ENCODE measurements at regions not wholly inside any gene's neighbourhood (a gene's known extent, or its start where the extent isn't known, plus 50 kb on each side); places are given as distances from the start of the nearest gene placed in this dataset.

GRCh38 chr10:123382491-123382890 lies 228.3 kb downstream of the BUB3 start:
- no peak overlapping the region for H3K4me3 ChIP-seq (ENCODE audit: control insufficient read depth, low read depth, low read length)
- no peak for TF ChIP-seq CTCF (IDR thresholded peaks at IDR 0.05; ENCODE audit: control insufficient read depth, insufficient read depth, low read depth, low read length, missing control alignments)
- DNase-seq (ENCODE audit: low read depth) = no peak

GRCh38 chr10:123385508-123386080 lies 231.4 kb downstream of the BUB3 start:
- DNase-seq (ENCODE audit: low read depth) = no peak
- no peak overlapping the region for H3K4me3 ChIP-seq (ENCODE audit: control insufficient read depth, low read depth, low read length)
- TF ChIP-seq CTCF (IDR thresholded peaks at IDR 0.05; ENCODE audit: control insufficient read depth, insufficient read depth, low read depth, low read length, missing control alignments) = no peak

GRCh38 chr10:123389520-123389919 lies 235.3 kb downstream of the BUB3 start:
- H3K4me3 ChIP-seq (ENCODE audit: control insufficient read depth, low read depth, low read length) = no peak overlapping the region
- no peak for DNase-seq (ENCODE audit: low read depth)
- TF ChIP-seq CTCF (IDR thresholded peaks at IDR 0.05; ENCODE audit: control insufficient read depth, insufficient read depth, low read depth, low read length, missing control alignments) = no peak

GRCh38 chr10:123390332-123390731 lies 236.1 kb downstream of the BUB3 start:
- no peak overlapping the region for H3K4me3 ChIP-seq (ENCODE audit: control insufficient read depth, low read depth, low read length)
- DNase-seq (ENCODE audit: low read depth) = no peak
- no peak for TF ChIP-seq CTCF (IDR thresholded peaks at IDR 0.05; ENCODE audit: control insufficient read depth, insufficient read depth, low read depth, low read length, missing control alignments)

- no peak for DNase-seq (ENCODE audit: low read depth)
- H3K4me3 ChIP-seq (ENCODE audit: control insufficient read depth, low read depth, low read length) = no peak overlapping the region
- TF ChIP-seq CTCF (IDR thresholded peaks at IDR 0.05; ENCODE audit: control insufficient read depth, insufficient read depth, low read depth, low read length, missing control alignments) = no peak
These were observed 236.7 kb downstream of the BUB3 start for GRCh38 chr10:123390874-123391273.

- no peak for DNase-seq (ENCODE audit: low read depth)
- H3K4me3 ChIP-seq (ENCODE audit: control insufficient read depth, low read depth, low read length) = no peak overlapping the region
- TF ChIP-seq CTCF (IDR thresholded peaks at IDR 0.05; ENCODE audit: control insufficient read depth, insufficient read depth, low read depth, low read length, missing control alignments) = no peak
These were observed 237.2 kb downstream of the BUB3 start for GRCh38 chr10:123391275-123392028.
